Inferior parietal cortex (tissue), 1 donor: ENCODE measurements at regions not wholly inside any gene's neighbourhood (a gene's known extent, or its start where the extent isn't known, plus 50 kb on each side); places are given as distances from the start of the nearest gene placed in this dataset.
A peak's percentile ranks its signal among the peaks of the same experiment; 100 is the strongest.

Experiments used
- DNase-seq: peaks from one replicate; pipeline ENCODE4 v3.0.0-alpha.2; 2016; ENCODE audit errors: extremely low spot score

DNA sequence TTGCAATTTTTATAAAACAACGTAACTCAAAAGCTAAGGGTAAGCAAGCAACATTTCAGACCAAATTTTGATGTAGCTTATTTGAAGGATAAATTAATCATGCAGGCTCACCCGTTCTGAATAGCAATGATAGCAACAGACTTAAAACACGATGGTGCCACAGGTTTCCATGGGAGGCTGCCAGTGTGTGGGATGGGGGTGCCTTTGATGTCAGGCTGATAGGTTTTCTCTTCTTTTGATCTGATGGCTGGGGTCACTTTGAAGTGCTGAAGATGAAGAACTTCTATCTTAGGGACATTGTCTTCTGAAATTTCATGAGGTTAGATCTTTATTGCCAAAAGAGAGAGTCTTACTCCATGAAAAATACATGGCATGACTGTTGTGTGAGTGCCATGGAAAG is 206.8 kb downstream of the LPIN1 start:
- DNase-seq, result no peak

DNA sequence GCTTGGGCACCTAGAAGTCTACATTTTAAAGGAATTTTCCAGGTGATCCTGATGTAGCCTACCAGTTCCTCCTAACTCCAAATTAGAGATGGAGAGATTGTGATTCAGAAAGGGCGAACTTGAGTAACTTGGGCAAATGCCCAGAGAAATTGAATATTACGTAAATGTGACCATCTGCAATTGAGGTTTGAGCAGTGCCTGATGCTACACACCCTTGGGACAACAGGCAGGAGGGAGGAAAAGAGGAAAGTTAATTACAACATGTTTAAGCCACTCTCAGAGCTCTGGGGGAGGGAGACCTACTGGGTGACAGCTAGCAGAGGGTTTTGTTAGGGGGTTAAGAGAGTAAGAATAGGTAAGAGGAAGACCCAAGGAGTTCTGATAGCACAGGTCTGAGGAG is 208.9 kb downstream of the LPIN1 start:
- no peak for DNase-seq

DNA sequence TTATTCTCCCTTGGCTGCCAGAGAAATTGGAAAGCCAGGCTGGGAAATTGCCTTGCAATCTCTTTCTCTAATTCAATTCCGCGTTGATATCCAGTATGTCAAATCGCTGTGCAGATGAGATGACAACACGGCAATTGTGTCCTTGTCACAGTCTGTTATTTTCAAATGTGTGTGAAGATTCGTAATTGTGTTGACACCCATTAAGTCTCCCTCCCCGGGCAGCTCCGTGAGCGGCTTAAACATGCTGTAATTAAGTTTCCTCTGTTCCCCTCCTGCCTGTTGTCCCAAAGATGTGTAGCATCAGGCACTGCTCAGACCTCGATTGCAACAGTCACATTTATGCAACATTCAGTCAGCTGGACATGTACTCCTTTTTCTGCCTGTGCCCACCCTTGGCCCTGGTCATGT is 209.5 kb downstream of the LPIN1 start:
- no peak for DNase-seq

DNA sequence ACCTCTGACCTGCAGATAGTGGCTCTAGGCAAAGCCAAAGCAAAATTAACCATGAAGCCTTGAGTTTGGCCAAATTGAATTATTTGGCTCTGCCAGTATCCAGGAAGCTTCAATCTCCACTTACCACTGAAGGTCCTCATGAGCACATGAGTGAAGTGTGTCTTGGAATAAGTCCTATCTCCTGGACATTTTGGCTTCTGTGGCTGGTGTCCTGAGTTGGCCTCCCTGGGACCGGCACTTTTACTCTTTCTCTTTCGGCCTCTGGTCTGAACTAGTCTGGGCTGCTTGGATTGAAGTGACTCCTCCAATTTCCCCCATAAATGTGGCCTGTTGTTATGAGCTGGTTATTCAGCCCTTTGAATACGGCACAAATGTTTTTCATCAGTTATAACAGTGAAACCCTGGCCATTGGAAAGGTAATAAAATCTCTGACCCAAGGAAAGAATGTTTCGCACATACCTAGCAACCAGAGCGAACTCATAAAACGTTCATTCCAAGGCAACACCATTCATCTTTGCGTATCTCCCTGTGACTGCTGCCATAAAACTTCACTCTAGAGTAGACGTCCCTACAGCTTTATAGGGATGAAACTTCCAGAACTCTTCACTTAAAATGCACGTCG is 216.4 kb downstream of the LPIN1 start:
- DNase-seq, result no peak

DNA sequence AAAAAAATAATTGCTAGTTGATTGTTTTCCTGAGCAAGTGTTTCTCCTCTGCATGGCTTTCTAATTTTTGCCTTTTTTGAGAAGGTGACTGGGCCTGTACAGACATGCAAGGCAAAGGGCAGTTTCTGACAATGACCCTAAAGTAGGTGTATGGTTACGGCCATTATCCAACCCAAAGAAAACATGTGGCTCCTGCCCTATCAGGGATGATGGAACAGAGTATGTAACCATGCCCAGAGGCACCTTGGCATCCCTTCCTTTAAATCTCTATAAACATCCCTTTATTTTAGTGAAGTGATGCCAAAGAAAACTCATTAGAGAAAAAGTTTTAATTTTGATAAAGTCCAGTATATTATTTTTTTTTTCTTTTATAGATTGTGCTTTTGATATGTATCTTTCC is 217.5 kb downstream of the LPIN1 start:
- DNase-seq, result no peak

DNA sequence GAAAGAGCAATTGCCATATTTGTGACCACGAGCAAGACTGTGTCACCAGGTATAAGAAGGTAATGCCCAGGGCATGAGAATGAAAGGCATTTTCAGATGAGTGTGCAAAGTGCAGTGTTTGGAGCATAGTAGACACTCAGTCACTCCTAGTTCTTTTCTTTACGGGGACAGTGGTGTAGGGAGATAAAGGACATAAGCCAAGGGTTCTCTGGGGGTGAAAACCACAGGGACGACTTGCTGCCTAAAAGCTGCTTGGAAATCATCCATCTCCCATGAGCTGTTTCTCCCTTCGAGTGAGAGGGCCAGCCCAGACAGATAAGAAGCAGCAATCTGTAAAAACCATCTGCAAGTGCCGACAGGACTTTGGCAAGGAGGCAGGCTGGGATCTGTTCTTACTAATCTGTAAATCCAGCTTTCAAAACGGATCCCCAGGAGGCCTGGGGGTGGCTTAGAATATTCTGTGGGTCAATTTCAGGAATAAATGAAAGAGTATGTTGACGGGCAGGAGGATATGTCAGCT is 221.6 kb downstream of the LPIN1 start:
- peak; percentile 61 for DNase-seq

DNA sequence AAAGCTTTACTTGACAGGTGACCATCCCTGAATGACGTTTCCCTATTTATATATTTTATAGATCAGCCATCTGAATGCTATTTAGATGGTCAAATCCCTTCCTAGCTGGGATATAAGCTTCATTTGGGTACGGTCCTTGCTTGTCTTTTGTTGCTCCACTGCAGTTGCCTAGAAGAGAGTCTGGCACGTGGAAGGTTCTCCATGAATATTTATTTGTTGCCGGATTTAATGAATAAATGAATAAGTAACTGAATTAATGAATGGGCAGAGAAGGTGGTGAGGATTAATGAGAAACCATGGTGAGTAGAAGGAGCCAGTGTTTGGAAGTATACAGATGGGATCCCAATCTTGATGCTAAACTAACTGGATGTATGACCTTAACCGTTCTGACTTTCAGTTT is 222.1 kb downstream of the LPIN1 start:
- no peak for DNase-seq

DNA sequence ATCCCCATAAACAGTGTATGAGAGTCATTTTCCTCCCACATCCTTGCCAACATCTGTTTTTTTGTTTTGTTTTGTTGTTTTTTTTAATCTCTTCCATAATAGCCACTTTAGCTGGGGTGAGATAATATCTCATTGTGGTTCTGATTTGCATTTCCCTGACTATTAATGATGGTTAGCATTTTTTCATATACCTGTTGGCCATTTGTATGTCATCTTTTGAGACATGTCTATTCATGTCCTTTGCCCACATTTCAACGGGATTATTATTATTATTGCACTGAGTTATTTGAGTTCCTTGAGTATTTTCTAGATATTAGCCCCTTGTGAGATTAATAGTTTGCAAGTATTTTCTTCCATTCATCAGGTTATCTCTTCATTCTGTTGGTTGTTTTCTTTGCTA is 223.3 kb downstream of the LPIN1 start:
- no peak for DNase-seq

DNA sequence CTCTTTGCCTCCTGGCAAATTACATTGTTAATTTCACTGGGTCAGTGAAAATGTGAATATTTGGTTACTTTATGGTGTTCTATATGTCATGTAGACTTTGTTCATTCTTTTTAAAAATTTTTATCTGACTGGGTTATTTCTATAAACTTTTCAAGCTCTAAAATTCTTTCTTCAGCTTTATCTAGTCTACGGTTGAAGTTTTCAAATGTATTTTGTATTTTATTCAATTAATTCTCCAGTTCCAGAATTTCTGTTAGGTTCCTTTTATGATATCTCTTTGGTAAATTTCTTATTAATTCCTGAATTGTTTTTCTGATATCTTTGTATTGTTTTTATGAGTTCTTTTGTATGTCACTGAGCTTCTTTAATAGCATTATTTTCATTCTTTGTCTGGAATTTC is 228.1 kb downstream of the LPIN1 start:
- DNase-seq, result no peak

DNA sequence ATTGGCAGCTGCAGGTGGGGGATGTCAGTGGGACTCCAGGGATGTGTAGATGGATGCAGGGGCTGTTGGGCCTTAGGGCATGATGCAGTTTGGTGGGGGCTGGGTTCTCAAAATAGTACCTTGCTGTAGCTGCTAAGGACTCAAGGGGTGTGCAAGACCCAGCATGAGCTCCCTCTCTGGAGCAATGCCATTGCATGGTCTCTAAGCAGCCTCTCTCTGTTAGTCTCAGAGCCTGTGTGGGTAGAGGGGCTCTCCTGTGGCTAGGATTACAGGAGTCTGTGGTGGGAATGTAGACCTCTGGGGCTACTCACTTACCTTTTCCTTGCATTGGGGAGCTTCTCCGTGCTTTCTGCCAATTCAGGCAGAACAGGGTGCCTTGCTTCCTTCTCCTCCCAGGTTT is 228.9 kb downstream of the LPIN1 start:
- DNase-seq, result no peak

DNA sequence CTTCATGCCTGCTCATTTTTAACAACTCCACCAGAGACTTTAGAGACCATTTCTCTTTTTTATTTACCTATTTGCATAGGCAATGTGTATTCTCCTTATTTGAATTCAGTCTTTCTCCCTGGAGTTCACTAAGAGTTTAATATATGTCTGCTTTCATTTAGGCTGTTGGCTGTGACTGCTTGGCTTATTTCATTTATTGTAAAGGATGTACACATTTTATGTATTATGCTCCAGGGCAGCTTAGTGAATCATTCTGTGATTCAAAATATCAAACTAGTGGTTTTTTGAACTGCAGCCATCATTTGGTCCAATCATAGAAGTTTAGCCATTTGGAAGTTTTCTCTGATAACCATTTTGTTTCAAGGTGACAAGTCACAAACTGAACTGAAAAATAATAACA is 229.6 kb downstream of the LPIN1 start:
- no peak for DNase-seq

DNA sequence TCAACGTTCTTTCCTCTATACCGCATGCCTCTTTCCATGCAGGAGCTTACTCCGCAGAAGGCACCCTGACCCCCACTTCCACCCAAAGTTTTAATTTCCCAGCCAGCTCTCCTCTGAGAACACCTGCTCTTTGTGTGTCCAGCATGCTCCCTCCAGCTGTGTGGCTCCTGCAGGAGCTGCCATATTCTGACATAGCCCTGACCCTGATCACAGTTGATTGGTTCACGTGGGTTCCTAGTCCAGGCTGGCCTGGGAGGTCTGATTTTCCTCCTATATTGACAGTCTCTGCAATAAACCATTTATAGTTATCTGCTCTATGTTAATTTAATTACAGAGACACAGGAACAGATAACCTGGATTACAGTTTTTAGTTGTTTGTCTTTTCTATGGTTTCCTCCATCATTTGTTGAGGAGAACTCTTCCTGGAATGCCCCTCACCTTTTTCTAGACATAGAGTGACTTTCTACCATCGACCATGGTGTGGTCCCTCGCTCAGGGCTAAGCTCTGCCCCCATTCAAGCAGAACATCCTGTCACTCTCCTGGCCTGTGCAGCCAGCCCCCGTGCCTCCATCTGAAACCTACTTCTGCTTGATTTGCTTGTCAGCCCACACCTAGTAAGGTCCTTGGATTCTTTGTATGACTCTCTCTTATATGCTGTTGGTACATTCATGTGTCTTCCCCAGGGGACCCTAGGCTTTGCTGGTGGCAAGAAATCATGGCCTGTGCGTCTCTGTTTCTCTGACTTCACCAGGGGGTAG is 231.5 kb downstream of the LPIN1 start:
- DNase-seq, result no peak

DNA sequence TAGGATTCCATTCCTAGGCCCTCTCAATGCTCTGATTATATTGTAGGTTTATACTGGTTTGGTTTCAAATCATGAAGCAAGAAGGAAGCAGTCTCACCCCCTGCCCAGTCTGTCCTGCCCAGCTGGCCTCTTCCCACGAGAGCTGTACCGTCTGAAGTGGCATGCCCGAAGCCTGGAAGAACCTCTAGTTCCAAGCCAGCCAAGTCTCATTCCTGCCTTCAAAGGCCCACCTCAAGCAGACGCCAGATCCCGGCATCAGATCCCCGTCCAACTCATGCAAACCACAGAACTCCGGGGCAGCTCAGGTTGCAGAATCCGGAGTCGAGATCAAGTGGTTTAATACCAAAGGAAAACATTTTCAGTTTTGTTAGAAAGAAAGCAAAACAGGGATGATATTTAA is 234.4 kb downstream of the LPIN1 start:
- no peak for DNase-seq

DNA sequence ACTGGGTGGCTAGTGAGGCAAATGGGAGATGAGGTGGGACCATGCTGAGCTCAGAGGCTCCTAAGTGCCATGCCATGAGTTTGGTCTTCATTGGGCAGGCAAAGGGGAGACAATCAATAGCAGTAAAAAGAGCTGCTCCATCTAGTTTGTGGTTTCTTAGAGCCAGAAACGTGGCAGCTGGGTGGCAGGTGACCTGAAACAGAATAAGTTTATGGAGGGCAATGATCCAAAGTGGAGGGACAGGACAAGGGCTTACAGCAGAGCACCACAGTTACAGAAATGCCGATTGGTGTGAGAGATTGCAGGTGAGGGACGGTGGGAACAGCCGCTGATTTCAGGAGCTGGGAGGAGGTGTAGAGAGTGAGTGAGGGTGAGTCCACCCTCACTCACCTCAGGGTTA is 237.0 kb downstream of the LPIN1 start:
- DNase-seq, result no peak

DNA sequence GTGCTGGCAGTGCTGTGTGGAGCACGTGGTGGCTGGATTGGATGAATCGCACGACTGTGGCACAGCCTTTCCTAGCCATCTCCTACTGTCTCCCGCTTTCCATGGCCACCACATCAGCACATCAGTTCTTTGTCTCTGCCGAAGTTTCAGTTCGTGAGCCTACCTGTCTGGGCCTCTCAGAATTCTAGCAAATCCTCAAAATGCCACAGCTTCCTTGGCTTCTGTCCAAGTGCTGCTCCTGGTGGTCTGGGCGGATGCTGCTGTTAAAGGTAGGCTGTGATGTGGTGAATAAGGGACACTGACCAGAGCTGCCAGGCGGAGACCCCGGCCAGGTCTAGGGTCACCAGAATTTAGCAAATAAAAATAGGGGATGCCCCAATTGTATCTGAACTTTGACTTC is 237.4 kb downstream of the LPIN1 start:
- no peak for DNase-seq

DNA sequence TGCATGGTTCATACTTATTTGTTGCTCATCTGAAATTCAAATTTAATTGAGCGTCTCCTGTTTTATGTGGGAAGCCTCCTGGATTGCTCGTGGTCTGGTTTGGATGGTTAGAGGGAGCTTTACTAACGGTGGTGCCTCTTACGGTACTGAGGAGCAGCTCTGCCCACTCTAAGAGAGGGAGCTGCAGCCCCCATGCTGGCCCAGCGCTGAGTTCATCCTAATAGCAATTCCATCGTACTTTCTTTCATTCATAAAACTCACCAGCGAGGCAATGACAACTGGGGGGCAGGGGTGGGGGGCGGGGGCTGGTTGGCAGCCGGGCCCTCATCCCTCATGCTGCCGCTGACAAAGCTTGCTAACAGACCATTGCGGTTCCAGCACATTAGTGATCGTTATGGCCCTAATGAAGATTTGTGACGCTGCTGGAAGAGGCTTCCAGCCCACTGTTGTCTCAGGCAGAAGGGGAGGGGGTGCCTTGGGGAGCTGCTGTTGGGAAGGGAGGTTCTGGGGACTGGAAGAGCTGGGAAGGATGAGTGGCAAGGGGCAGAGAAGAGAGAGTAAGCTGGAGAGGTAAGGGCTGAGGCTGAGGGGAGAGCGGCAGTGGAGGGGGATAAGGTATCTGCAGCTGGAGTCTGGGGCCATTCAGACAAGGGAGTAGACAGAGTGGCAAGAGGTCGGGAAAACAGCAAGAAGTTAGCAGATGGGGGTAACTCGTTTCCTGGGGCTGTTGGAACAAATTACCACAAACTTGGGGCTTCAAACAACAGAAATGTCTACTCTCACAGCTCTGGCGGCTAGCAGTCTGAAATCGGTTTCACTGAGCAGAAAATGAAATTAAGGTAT is 238.1 kb downstream of the LPIN1 start:
- no peak for DNase-seq

DNA sequence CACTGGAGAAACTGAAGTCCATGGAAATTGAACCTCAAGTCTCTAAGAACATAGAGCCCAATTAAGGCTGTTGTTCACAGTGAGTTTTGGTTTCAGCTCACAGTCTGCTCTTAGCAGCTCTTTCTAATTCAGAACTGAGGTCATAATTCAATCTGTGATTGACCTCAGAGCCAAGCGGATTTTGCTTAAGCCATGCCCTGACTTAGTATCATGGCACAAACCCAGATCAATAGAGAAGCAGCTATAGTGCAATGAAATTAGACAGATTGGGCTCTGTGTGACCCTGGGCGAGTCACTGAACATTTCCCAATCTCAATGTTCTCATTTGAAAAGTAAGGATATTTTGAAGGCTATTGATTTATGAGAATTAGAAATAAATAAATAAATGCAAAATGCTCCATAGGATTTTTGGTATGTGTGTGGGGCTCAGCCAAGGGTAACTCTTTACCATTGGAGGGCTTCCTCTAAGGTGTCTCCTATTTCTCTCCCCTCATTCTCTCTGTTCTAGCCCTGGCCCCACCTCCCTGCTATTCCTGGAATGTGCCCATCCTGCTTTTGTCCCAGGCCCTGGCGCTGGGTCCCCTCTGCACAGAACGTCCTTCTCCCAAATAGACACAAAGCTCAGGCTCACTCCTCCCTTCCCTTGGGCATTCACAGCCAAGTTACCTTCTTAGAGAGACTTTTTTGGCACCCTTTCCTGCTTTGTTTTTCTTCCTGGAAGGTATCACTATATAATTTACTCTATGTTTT is 239.6 kb downstream of the LPIN1 start:
- no peak for DNase-seq

DNA sequence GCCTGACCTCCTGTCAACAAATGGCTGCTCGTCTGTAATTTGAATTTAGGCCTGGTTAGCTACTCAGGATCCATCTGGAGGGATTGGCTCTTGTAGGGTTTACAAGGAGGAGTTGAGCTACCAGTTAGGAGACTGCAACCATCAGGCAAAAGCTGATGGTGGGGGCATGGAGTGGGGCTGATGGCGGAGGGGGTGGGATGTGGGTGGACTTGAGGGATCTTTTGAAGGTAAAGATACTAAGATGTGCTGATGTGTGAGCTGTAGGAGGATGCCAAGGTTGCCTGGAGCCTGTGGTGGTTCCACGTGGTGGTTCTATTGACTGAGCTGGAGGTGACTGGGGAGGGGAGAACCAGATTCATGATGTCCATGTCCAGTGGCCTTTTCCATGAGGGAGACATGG is 240.7 kb downstream of the LPIN1 start:
- DNase-seq, result no peak

DNA sequence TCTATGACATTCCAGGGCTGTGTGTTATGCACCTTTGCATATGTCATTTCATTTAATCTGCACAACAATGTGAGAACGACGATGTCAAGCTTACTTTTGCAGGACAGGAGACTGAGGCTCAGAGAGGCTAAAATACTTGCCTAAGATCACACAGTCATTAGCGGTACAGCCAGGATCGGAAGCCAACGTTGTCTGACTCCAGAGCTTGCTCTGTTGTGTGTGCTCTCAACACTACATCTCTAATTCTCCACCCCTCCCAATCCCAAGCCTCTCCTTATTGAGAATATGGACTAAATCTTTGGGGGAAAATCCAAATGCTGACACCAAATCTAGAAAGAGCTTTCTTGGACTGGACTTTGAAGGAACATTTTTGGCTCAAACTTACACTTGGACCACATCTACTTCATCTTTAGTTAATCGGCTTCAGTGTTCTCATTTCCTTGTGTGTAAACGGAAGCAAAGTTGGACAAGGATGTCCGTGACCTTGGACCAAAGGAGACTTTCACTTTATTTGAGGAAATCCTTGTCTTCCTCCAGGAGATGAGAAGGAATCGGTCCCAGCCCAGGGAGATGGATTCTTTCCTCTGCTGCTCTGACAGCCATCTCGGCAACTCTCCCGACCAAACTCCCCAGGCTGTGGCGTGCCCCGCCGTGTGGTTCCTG is 242.4 kb downstream of the LPIN1 start:
- no peak for DNase-seq

DNA sequence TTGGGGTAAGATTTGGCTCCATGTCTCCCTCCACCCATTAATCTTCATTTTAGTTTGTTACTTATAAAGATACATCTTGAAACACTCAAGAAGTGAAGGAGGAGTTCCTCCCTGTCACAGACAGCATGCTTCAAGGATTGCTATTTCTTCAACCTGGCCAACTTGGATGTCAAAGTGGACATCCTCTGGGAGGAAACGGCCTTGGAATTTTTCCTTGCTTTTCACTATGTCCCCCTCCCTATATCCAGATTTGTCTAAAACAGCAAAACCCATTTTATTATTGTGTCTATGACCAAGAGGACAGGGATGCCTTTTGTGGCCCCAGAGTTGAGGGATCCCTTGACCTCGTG is 242.9 kb downstream of the LPIN1 start:
- no peak for DNase-seq

DNA sequence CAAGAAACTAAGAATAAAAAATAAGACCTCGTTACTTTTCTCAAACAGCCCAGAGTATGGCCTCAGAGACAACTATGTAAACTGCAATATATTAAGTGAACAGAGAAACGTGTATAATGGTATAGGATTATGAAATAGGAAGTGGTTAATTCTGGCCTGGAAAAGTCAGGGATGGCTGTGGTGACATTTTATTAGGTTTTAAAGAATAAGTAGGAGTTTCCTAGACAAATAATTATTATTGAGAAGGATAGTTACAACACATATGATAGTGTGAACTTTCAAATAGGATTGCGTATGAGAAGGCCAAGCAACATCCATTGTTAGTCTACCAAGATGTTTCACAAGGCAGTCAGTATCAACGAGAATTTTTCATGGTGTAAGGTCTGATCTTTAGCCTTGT is 244.1 kb downstream of the LPIN1 start:
- DNase-seq, result no peak

DNA sequence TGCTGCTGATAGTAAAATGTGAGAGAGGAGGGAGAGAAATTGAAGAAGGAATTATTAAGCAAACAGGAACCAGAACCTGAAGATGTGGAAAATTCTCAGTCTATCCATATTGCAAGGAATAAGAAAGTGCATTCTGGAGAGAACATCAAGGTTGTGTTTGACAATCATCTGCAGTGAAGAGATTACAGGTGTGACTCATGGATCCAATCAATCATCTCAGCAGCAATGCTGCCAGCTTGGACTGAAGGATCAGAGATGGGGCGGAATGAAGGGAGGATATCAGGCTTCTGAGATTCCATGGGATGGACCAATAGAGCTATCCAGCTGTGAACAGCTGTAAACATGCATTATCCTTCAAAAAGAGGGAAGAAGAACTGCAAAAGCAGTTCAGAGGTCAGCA is 247.3 kb downstream of the LPIN1 start:
- no peak for DNase-seq
